ENCODE measurements at regions not wholly inside any gene's neighbourhood (a gene's known extent, or its start where the extent isn't known, plus 50 kb on each side); places are given as distances from the start of the nearest gene placed in this dataset.

GRCh38 chr6:44618371-44618770, 230.9 kb downstream of the CDC5L start:
- intact Hi-C loops (cut with DNase I; ENCODE audit: low total_unique reads) = no loop called here
- Histone ChIP-seq H3K27me3 (replicated peaks in 1 of 7) (no peaks in the 10 kb centered on the region), H3K36me3 (no peaks in the 10 kb centered on the region), H3K27ac (no peak overlapping the region), H3K4me3 (no peak overlapping the region), H3K4me1 (peaks cover 0 to 7% (median 0%) of the 10 kb centered on the region in 6 donors), H3K9me3 (no peaks in the 10 kb centered on the region)
- no peak for TF ChIP-seq POLR2AphosphoS5 (IDR thresholded peaks at IDR 0.05)
- no peak for TF ChIP-seq POLR2A (IDR thresholded peaks at IDR 0.05)
- no peak for TF ChIP-seq CTCF (IDR thresholded peaks at IDR 0.05 in 8 of 11, conservative IDR thresholded peaks at IDR 0.05 in 3 of 11)
- 24 to 41% (median 36%) methylated on average over 4 of the region's 4 CpGs for WGBS, 5 donors
- no peak for DNase-seq

- WGBS, 5 donors = 86 to 95% (median 89%) methylated on average over 4 of the region's 4 CpGs
- no peak for DNase-seq
- Histone ChIP-seq H3K4me1 (peaks cover 0 to 7% (median 0%) of the 10 kb centered on the region in 6 donors), H3K4me3 (no peak overlapping the region), H3K9me3 (no peaks in the 10 kb centered on the region), H3K27ac (no peak overlapping the region), H3K36me3 (no peaks in the 10 kb centered on the region), H3K27me3 (replicated peaks in 1 of 7) (peaks cover 0 to 6% (median 0%) of the 10 kb centered on the region in 7 donors)
- intact Hi-C loops (cut with DNase I; ENCODE audit: low total_unique reads) = no loop called here
- no peak for TF ChIP-seq CTCF (IDR thresholded peaks at IDR 0.05 in 8 of 11, conservative IDR thresholded peaks at IDR 0.05 in 3 of 11)
- TF ChIP-seq POLR2AphosphoS5 (IDR thresholded peaks at IDR 0.05) = no peak
- TF ChIP-seq POLR2A (IDR thresholded peaks at IDR 0.05) = no peak
Measured at GRCh38 chr6:44620922-44621321, 233.4 kb downstream of the CDC5L start.

GRCh38 chr6:44621846-44622245, 234.3 kb downstream of the CDC5L start:
- no peak for DNase-seq
- H3K4me3 ChIP-seq = no peak overlapping the region
- no peak for TF ChIP-seq POLR2AphosphoS5 (IDR thresholded peaks at IDR 0.05)
- no peaks in the 10 kb centered on the region for H3K36me3 ChIP-seq
- 67 to 84% (median 69%) methylated on average over 2 of the region's 2 CpGs for WGBS, 5 donors
- H3K27ac ChIP-seq = no peak overlapping the region
- H3K4me1 ChIP-seq = peaks cover 0 to 10% (median under 1%) of the 10 kb centered on the region in 6 donors
- H3K27me3 ChIP-seq (replicated peaks in 1 of 7) = peaks cover 0 to 6% (median 0%) of the 10 kb centered on the region in 7 donors
- intact Hi-C loops (cut with DNase I; ENCODE audit: low total_unique reads) = no loop called here
- H3K9me3 ChIP-seq = no peaks in the 10 kb centered on the region

GRCh38 chr6:44622555-44622954, 235.0 kb downstream of the CDC5L start:
- intact Hi-C loops (cut with DNase I; ENCODE audit: low total_unique reads) = no loop called here
- Histone ChIP-seq H3K9me3 (no peaks in the 10 kb centered on the region), H3K4me1 (peaks cover 0 to 17% (median 4%) of the 10 kb centered on the region in 6 donors), H3K36me3 (no peaks in the 10 kb centered on the region), H3K27me3 (replicated peaks in 1 of 7) (peaks cover 0 to 6% (median 0%) of the 10 kb centered on the region in 7 donors), H3K27ac (no peak overlapping the region), H3K4me3 (no peak overlapping the region)
- no peak for TF ChIP-seq POLR2AphosphoS5 (IDR thresholded peaks at IDR 0.05)
- 80 to 84% (median 82%) methylated on average over 8 of the region's 8 CpGs for WGBS, 5 donors
- DNase-seq = no peak

- H3K4me3 ChIP-seq = no peak overlapping the region
- H3K36me3 ChIP-seq = no peaks in the 10 kb centered on the region
- peaks cover 0 to 21% (median 5%) of the 10 kb centered on the region in 6 donors for H3K4me1 ChIP-seq
- peaks cover 0 to 6% (median 0%) of the 10 kb centered on the region in 7 donors for H3K27me3 ChIP-seq (replicated peaks in 1 of 7)
- TF ChIP-seq CTCF (IDR thresholded peaks at IDR 0.05 in 8 of 11, conservative IDR thresholded peaks at IDR 0.05 in 3 of 11) (no peak), POLR2AphosphoS5 (IDR thresholded peaks at IDR 0.05) (no peak), POLR2A (IDR thresholded peaks at IDR 0.05) (no peak)
- no peaks in the 10 kb centered on the region for H3K9me3 ChIP-seq
- no peak for DNase-seq
- H3K27ac ChIP-seq = no peak overlapping the region
- 41 to 63% (median 48%) methylated on average over 2 of the region's 2 CpGs for WGBS, 5 donors
- intact Hi-C loops (cut with DNase I; ENCODE audit: low total_unique reads) = no loop called here
Measured at GRCh38 chr6:44622956-44623355, 235.4 kb downstream of the CDC5L start.
